ENCODE measurements at regions not wholly inside any gene's neighbourhood (a gene's known extent, or its start where the extent isn't known, plus 50 kb on each side); places are given as distances from the start of the nearest gene placed in this dataset.

DNA sequence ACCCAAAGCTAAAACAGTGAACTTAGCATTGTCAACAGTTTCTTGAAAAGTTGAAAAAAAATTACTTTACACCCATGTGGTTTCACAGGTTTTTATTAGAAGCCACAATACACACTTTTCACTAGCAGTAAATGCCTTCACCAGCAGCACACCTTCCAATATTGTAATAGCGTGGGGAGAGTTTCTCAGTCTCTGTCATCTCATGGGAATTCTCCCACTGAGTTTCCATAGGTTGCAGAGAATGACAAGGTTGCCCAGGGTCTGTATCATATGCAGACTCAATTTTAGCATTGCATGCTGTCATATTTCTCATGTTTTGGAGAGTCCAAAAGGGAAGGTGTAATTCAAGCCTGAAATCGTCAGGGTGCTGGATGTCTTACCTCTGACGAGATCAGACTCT, 486.1 kb upstream of the TENM3 start:
- Histone ChIP-seq H3K36me3 (ENCODE audit: control insufficient read depth, insufficient read depth, low read length) (no peaks in the 10 kb centered on the region), H3K4me1 (no peaks in the 10 kb centered on the region), H3K27me3 (replicated peaks; ENCODE audit: control insufficient read depth, insufficient read depth, low read length) (no peaks in the 10 kb centered on the region), H3K9me3 (no peaks in the 10 kb centered on the region), H3K4me3 (ENCODE audit: low read depth, low read length) (no peak overlapping the region)
- POLR2A ChIA-PET, result no interaction called here
- H3K9me3 Mint-ChIP-seq (ENCODE audit: unreplicated experiment), result no peaks in the 10 kb centered on the region
- no peaks in the 10 kb centered on the region for H3K4me1 Mint-ChIP-seq (ENCODE audit: low read depth, unreplicated experiment)
- H3K36me3 Mint-ChIP-seq (ENCODE audit: insufficient read depth, unreplicated experiment), result no peaks in the 10 kb centered on the region
- DNase-seq, result no peak
- CTCF ChIA-PET, result no interaction called here
- TF ChIP-seq, protein P1, sequence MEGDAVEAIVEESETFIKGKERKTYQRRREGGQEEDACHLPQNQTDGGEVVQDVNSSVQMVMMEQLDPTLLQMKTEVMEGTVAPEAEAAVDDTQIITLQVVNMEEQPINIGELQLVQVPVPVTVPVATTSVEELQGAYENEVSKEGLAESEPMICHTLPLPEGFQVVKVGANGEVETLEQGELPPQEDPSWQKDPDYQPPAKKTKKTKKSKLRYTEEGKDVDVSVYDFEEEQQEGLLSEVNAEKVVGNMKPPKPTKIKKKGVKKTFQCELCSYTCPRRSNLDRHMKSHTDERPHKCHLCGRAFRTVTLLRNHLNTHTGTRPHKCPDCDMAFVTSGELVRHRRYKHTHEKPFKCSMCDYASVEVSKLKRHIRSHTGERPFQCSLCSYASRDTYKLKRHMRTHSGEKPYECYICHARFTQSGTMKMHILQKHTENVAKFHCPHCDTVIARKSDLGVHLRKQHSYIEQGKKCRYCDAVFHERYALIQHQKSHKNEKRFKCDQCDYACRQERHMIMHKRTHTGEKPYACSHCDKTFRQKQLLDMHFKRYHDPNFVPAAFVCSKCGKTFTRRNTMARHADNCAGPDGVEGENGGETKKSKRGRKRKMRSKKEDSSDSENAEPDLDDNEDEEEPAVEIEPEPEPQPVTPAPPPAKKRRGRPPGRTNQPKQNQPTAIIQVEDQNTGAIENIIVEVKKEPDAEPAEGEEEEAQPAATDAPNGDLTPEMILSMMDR (IDR thresholded peaks at IDR 0.05; ENCODE audit: insufficient read depth in 1 of 2, low read depth in 1 of 2, low read length in 1 of 2, severe bottlenecking in 1 of 2, unreplicated experiment in 1 of 2), result no peak
- intact Hi-C loops (cut with micrococcal nuclease; ENCODE audit: unreplicated experiment), result no loop called here
- H3K4me3 Mint-ChIP-seq (ENCODE audit: unreplicated experiment), result no peak overlapping the region
- no peak overlapping the region for H3K27ac Mint-ChIP-seq (ENCODE audit: unreplicated experiment)
- H3K27me3 Mint-ChIP-seq (ENCODE audit: insufficient read depth, unreplicated experiment), result peaks cover 11% of the 10 kb centered on the region
- BruUV-seq (replicated peaks), result no TSS peak

DNA sequence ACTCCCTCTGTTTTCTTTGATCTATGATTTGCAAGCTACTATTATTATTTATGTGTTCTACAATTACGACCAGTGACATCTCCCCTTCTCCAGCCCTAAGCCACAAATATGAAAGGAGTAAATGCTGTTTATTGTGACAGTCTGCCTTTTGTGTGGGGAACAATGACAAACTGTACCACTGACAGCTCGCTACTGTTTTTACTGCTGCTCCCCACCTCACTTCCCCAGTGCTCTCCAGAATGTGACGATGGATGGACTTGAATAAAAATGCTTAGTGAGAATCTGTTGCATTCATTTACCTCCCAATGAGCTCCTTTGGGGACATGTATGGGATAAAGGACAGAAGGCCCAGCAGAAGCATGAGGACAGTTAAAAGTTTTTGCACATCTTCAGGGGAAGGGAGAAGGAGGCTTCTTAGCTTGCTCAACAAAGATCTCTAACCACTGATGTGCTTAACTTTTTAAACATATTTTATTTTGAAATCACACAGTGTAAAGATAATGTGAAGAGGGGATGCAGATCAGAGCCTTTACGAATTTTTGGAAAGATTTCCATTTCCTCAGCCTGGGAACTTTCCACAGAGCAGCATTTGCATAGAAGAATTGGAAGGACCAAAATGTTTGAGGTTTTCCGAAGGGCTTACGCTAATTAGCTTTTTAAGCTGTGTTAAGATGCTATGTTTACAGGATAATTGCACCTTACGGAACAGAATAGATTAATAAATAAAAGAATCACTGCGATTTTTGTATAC, 485.1 kb upstream of the TENM3 start:
- Histone ChIP-seq H3K4me3 (ENCODE audit: low read depth, low read length) (no peak overlapping the region), H3K4me1 (no peaks in the 10 kb centered on the region), H3K27me3 (replicated peaks; ENCODE audit: control insufficient read depth, insufficient read depth, low read length) (no peaks in the 10 kb centered on the region), H3K9me3 (no peaks in the 10 kb centered on the region), H3K36me3 (ENCODE audit: control insufficient read depth, insufficient read depth, low read length) (no peaks in the 10 kb centered on the region)
- TF ChIP-seq, protein P1 (IDR thresholded peaks at IDR 0.05; ENCODE audit: insufficient read depth in 1 of 2, low read depth in 1 of 2, low read length in 1 of 2, severe bottlenecking in 1 of 2, unreplicated experiment in 1 of 2), result no peak
- no TSS peak for BruUV-seq (replicated peaks)
- intact Hi-C loops (cut with micrococcal nuclease; ENCODE audit: unreplicated experiment), result no loop called here
- Mint-ChIP-seq H3K36me3 (ENCODE audit: insufficient read depth, unreplicated experiment) (no peaks in the 10 kb centered on the region), H3K4me3 (ENCODE audit: unreplicated experiment) (no peak overlapping the region), H3K4me1 (ENCODE audit: low read depth, unreplicated experiment) (no peaks in the 10 kb centered on the region), H3K9me3 (ENCODE audit: unreplicated experiment) (no peaks in the 10 kb centered on the region), H3K27ac (ENCODE audit: unreplicated experiment) (no peak overlapping the region), H3K27me3 (ENCODE audit: insufficient read depth, unreplicated experiment) (peaks cover 11% of the 10 kb centered on the region)
- DNase-seq, result no peak
- ChIA-PET POLR2A (no interaction called here), CTCF (no interaction called here)

DNA sequence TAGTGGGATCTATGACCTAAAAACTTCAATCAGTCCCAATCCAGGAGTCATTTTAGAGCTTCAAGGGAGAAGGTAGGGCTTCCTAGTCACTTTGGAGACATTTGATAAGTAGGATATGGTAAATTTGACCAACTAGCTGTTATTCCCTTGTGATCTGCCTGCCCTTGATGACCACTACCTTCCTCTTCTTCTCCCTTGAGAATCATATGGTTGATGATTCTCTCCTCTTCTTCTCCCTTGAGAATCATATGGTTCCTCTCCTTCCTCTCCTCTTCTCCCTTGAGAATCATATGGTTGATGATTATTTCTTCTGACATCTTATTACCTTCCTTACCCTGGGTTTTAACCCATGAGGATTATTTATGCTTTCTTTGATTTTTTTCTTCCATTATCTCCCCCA, 482.6 kb upstream of the TENM3 start:
- H3K9me3 ChIP-seq, result no peaks in the 10 kb centered on the region
- POLR2A ChIA-PET, result no interaction called here
- H3K36me3 ChIP-seq (ENCODE audit: control insufficient read depth, insufficient read depth, low read length), result no peaks in the 10 kb centered on the region
- Mint-ChIP-seq H3K27ac (ENCODE audit: unreplicated experiment) (no peak overlapping the region), H3K27me3 (ENCODE audit: insufficient read depth, unreplicated experiment) (peaks cover 8% of the 10 kb centered on the region), H3K9me3 (ENCODE audit: unreplicated experiment) (no peaks in the 10 kb centered on the region), H3K36me3 (ENCODE audit: insufficient read depth, unreplicated experiment) (no peaks in the 10 kb centered on the region), H3K4me3 (ENCODE audit: unreplicated experiment) (no peak overlapping the region), H3K4me1 (ENCODE audit: low read depth, unreplicated experiment) (no peaks in the 10 kb centered on the region)
- no peaks in the 10 kb centered on the region for H3K27me3 ChIP-seq (replicated peaks; ENCODE audit: control insufficient read depth, insufficient read depth, low read length)
- intact Hi-C loops (cut with micrococcal nuclease; ENCODE audit: unreplicated experiment), result no loop called here
- BruUV-seq (replicated peaks), result no TSS peak
- H3K4me1 ChIP-seq, result 0 out of 2 replicates have a peak, but pooled peaks cover 3% of the 10 kb centered on the region
- TF ChIP-seq, protein P1 (IDR thresholded peaks at IDR 0.05; ENCODE audit: insufficient read depth in 1 of 2, low read depth in 1 of 2, low read length in 1 of 2, severe bottlenecking in 1 of 2, unreplicated experiment in 1 of 2), result no peak
- CTCF ChIA-PET, result no interaction called here
- H3K4me3 ChIP-seq (ENCODE audit: low read depth, low read length), result no peak overlapping the region
- no peak for DNase-seq

Data from Caco-2 (cell line).